Thymus (tissue), 11 donors: ENCODE measurements at regions not wholly inside any gene's neighbourhood (a gene's known extent, or its start where the extent isn't known, plus 50 kb on each side); places are given as distances from the start of the nearest gene placed in this dataset.

Experiments
- DNase-seq, 9 donors: peaks; one replicate each; pipeline ENCODE4 v3.0.0-alpha.2; 2013; ENCODE audit warnings: low spot score in 9 of 9, low read depth in 6 of 9, missing footprints in 1 of 9
- H3K27ac ChIP-seq, 2 donors: one replicate each; pipeline ENCODE4 v1.5.1; 2013; ENCODE audit warnings: control low read depth in 1 of 2, low read depth in 1 of 2, low read length in 1 of 2, mild to moderate bottlenecking in 1 of 2, moderate library complexity in 1 of 2
- H3K27me3 ChIP-seq, 2 donors: one replicate each; pipeline ENCODE4 v1.5.1; 2013; ENCODE audit warnings: low read length in 1 of 2; ENCODE audit not compliant: control insufficient read depth in 2 of 2, insufficient read depth in 1 of 2
- H3K36me3 ChIP-seq, 2 donors: one replicate each; pipeline ENCODE4 v1.5.1; 2013; ENCODE audit warnings: low read length in 1 of 2, mild to moderate bottlenecking in 1 of 2, moderate library complexity in 1 of 2; ENCODE audit not compliant: control insufficient read depth in 2 of 2, insufficient read depth in 2 of 2
- H3K4me1 ChIP-seq, 2 donors: one replicate each; pipeline ENCODE4 v1.5.1; 2013; ENCODE audit warnings: low read length in 2 of 2; ENCODE audit not compliant: control insufficient read depth in 2 of 2, insufficient read depth in 2 of 2
- H3K4me3 ChIP-seq, 2 donors: one replicate each; pipeline ENCODE4 v1.5.1; 2013; ENCODE audit warnings: low read length in 2 of 2, control low read depth in 1 of 2, mild to moderate bottlenecking in 1 of 2
- H3K9me3 ChIP-seq, 2 donors: one replicate each; pipeline ENCODE4 v1.5.1; 2013; ENCODE audit warnings: low read length in 1 of 2, mild to moderate bottlenecking in 1 of 2; ENCODE audit not compliant: control insufficient read depth in 2 of 2, insufficient read depth in 1 of 2
- WGBS: extraction: QIAGEN DNeasy Blood & Tissue Kit; methylation state at CpG from one replicate; pipeline ENCODE4 v1.1.7; 2013; 5-methylcytosine and 5-hydroxymethylcytosine counted together
- donor health status: healthy.

GRCh38 chr2:15747603-15748471 is 156.2 kb downstream of the DDX1 start:
- Histone ChIP-seq H3K4me3 (no peak overlapping the region), H3K27ac (no peak overlapping the region), H3K36me3 (no peaks in the 10 kb centered on the region), H3K4me1 (peaks cover 0 to 5% of the 10 kb centered on the region in 2 donors), H3K9me3 (no peaks in the 10 kb centered on the region), H3K27me3 (no peaks in the 10 kb centered on the region)
- no peak for DNase-seq
- WGBS: 93% methylated on average over 16 of the region's 16 CpGs

- 90% methylated on average over 12 of the region's 12 CpGs for WGBS
- no peak overlapping the region for H3K4me3 ChIP-seq
These were observed 157.2 kb downstream of the DDX1 start for GRCh38 chr2:15748736-15749323.

GRCh38 chr2:15749460-15750432 is 158.1 kb downstream of the DDX1 start:
- Histone ChIP-seq H3K27me3 (no peaks in the 10 kb centered on the region), H3K4me3 (no peak overlapping the region), H3K36me3 (no peaks in the 10 kb centered on the region), H3K4me1 (peaks cover 0 to 5% of the 10 kb centered on the region in 2 donors), H3K27ac (no peak overlapping the region), H3K9me3 (no peaks in the 10 kb centered on the region)
- no peak for DNase-seq
- 87% methylated on average over 11 of the region's 11 CpGs for whole genome bisulfite sequencing

More at GRCh38 chr2:15748736-15749323, 157.2 kb downstream of the DDX1 start:
- no peaks in the 10 kb centered on the region for H3K9me3 ChIP-seq
- DNase-seq: no peak
- no peaks in the 10 kb centered on the region for H3K27me3 ChIP-seq
- no peak overlapping the region for H3K27ac ChIP-seq
- peaks cover 0 to 5% of the 10 kb centered on the region in 2 donors for H3K4me1 ChIP-seq
- H3K36me3 ChIP-seq: no peaks in the 10 kb centered on the region

- Histone ChIP-seq H3K9me3 (no peaks in the 10 kb centered on the region), H3K4me3 (no peak overlapping the region), H3K27me3 (no peaks in the 10 kb centered on the region), H3K36me3 (no peaks in the 10 kb centered on the region), H3K4me1 (peaks cover 0 to 5% of the 10 kb centered on the region in 2 donors), H3K27ac (no peak overlapping the region)
- no peak for DNase-seq
- WGBS: 92% methylated on average over 3 of the region's 3 CpGs
These were observed 158.8 kb downstream of the DDX1 start for GRCh38 chr2:15750433-15750814.

GRCh38 chr2:15750822-15751329 is 159.2 kb downstream of the DDX1 start:
- DNase-seq: no peak
- WGBS: 92% methylated on average over 3 of the region's 3 CpGs
- no peak overlapping the region for H3K27ac ChIP-seq
- no peak overlapping the region for H3K4me3 ChIP-seq
- no peaks in the 10 kb centered on the region for H3K9me3 ChIP-seq
- H3K4me1 ChIP-seq: peaks cover 0 to 4% of the 10 kb centered on the region in 2 donors
- no peaks in the 10 kb centered on the region for H3K27me3 ChIP-seq
- H3K36me3 ChIP-seq: no peaks in the 10 kb centered on the region

- no peak overlapping the region for H3K4me3 ChIP-seq
- no peaks in the 10 kb centered on the region for H3K27me3 ChIP-seq
- WGBS: 86% methylated on average over 2 of the region's 2 CpGs
- no peak for DNase-seq
- H3K36me3 ChIP-seq: no peaks in the 10 kb centered on the region
- H3K27ac ChIP-seq: no peak overlapping the region
- no peaks in the 10 kb centered on the region for H3K4me1 ChIP-seq
- no peaks in the 10 kb centered on the region for H3K9me3 ChIP-seq
These were observed 159.8 kb downstream of the DDX1 start for GRCh38 chr2:15751477-15751876.

GRCh38 chr2:15752552-15753232 is 161.0 kb downstream of the DDX1 start:
- DNase-seq: no peak
- H3K9me3 ChIP-seq: no peaks in the 10 kb centered on the region
- 97% methylated on average over 2 of the region's 2 CpGs for WGBS

GRCh38 chr2:15753233-15753798 is 161.6 kb downstream of the DDX1 start:
- no peak for DNase-seq
- Histone ChIP-seq H3K27me3 (no peaks in the 10 kb centered on the region), H3K9me3 (no peaks in the 10 kb centered on the region), H3K36me3 (no peaks in the 10 kb centered on the region), H3K27ac (no peak overlapping the region), H3K4me1 (no peaks in the 10 kb centered on the region), H3K4me3 (no peak overlapping the region)
- 94% methylated on average over 7 of the region's 7 CpGs for WGBS

More at GRCh38 chr2:15752552-15753232, 161.0 kb downstream of the DDX1 start:
- H3K4me1 ChIP-seq: no peaks in the 10 kb centered on the region
- no peaks in the 10 kb centered on the region for H3K36me3 ChIP-seq
- no peaks in the 10 kb centered on the region for H3K27me3 ChIP-seq
- no peak overlapping the region for H3K4me3 ChIP-seq
- no peak overlapping the region for H3K27ac ChIP-seq
